Neural cell (in vitro differentiated cells): ENCODE measurements at regions not wholly inside any gene's neighbourhood (a gene's known extent, or its start where the extent isn't known, plus 50 kb on each side); places are given as distances from the start of the nearest gene placed in this dataset.

ENCODE experiments used
- H2AFZ ChIP-seq: fragments of 200-600, 300-800 bp; sonication (generic), shearing (Covaris generic); 2 replicates; pipeline ENCODE4 v1.6.0; 2014; ENCODE audit warnings: low read depth, mild to moderate bottlenecking, antibody characterized with exemption, low read length, moderate library complexity
- H3F3A ChIP-seq: fragments of 200-600 bp; shearing (Covaris generic); 2 replicates; pipeline ENCODE4 v1.6.1; 2016; ENCODE audit warnings: mild to moderate bottlenecking, moderate library complexity, mixed read lengths, antibody characterized with exemption, low read length; ENCODE audit not compliant: insufficient read depth, poor library complexity, severe bottlenecking
- H3K27ac ChIP-seq: fragments of 200-600, 300-800 bp; sonication (generic), shearing (Covaris generic); 2 replicates; pipeline ENCODE4 v1.5.1; 2014; ENCODE audit warnings: mild to moderate bottlenecking, low read length, moderate library complexity
- H3K27me3 ChIP-seq: fragments of 300-800, 200-600 bp; sonication (generic), shearing (Covaris generic); 2 replicates; pipeline ENCODE4 v1.6.0; 2014; ENCODE audit warnings: mild to moderate bottlenecking, low read depth, low read length, moderate library complexity; ENCODE audit not compliant: insufficient read depth
- H3K36me3 ChIP-seq: fragments of 300-800, 200-600 bp; sonication (generic), shearing (Covaris generic); 2 replicates; pipeline ENCODE4 v1.5.1; 2014; ENCODE audit warnings: mild to moderate bottlenecking, antibody characterized with exemption, low read length, moderate library complexity; ENCODE audit not compliant: insufficient read depth
- H3K4me2 ChIP-seq: fragments of 300-800, 200-600 bp; sonication (generic), shearing (Covaris generic); 2 replicates; pipeline ENCODE4 v1.6.0; 2014; ENCODE audit warnings: mild to moderate bottlenecking, low read length
- H3K4me3 ChIP-seq: fragments of 300-800, 200-600 bp; sonication (generic), shearing (Covaris generic); 2 replicates; pipeline ENCODE4 v1.5.1; 2014; ENCODE audit warnings: mild to moderate bottlenecking, low read length, moderate library complexity
- H3K79me2 ChIP-seq: fragments of 200-600 bp; shearing (Covaris generic); replicated peaks from 2 replicates; pipeline ENCODE4 v1.6.0; 2014; ENCODE audit warnings: mild to moderate bottlenecking, low read length, moderate library complexity; ENCODE audit not compliant: insufficient read depth
- H3K9ac ChIP-seq: fragments of 300-800, 200-600 bp; sonication (generic), shearing (Covaris generic); 2 replicates; pipeline ENCODE4 v1.6.1; 2016; ENCODE audit warnings: mild to moderate bottlenecking, low read length, mixed read lengths
- H3K9me2 ChIP-seq: fragments of 200-600 bp; shearing (Covaris generic); 2 replicates; pipeline ENCODE4 v1.6.1; 2016; ENCODE audit warnings: mild to moderate bottlenecking, low read length, mixed read lengths; ENCODE audit not compliant: insufficient read depth
- H3K9me3 ChIP-seq: fragments of 200-600, 300-800 bp; sonication (generic), shearing (Covaris generic); 2 replicates; pipeline ENCODE4 v1.6.1; 2016; ENCODE audit warnings: mild to moderate bottlenecking, mixed run types, low read length, moderate library complexity, mixed read lengths
- H4K20me1 ChIP-seq: fragments of 200-600 bp; shearing (Covaris generic); 2 replicates; pipeline ENCODE4 v1.6.1; 2016; ENCODE audit warnings: mild to moderate bottlenecking, mixed run types; ENCODE audit not compliant: insufficient read depth
- EP300 ChIP-seq: fragments of 450-650 bp; conservative IDR thresholded peaks from 2 replicates; pipeline ENCODE4 v1.6.1; 2014; ENCODE audit warnings: antibody characterized with exemption, mild to moderate bottlenecking, moderate library complexity; ENCODE audit not compliant: poor library complexity, severe bottlenecking
- EZH2 ChIP-seq: fragments of 200-600, 300-800 bp; shearing (Covaris generic), sonication (generic); IDR thresholded peaks from 2 replicates; pipeline ENCODE4 v1.6.1; 2014; ENCODE audit warnings: antibody characterized with exemption, low read length, borderline replicate concordance, mild to moderate bottlenecking; ENCODE audit not compliant: insufficient read depth, poor library complexity, severe bottlenecking
- MXI1 ChIP-seq: fragments of 450-650 bp; conservative IDR thresholded peaks from 2 replicates; pipeline ENCODE4 v1.6.1; 2014; ENCODE audit warnings: antibody characterized with exemption, mild to moderate bottlenecking; ENCODE audit not compliant: poor library complexity, severe bottlenecking
- POLR2AphosphoS5 ChIP-seq: IDR thresholded peaks from 2 replicates; pipeline ENCODE4 v1.6.1; 2012
- RAD21 ChIP-seq: fragments of 450-650 bp; conservative IDR thresholded peaks from 2 replicates; pipeline ENCODE4 v1.6.1; 2014; ENCODE audit warnings: antibody characterized with exemption, mild to moderate bottlenecking, moderate library complexity
- SMC3 ChIP-seq: fragments of 450-650 bp; conservative IDR thresholded peaks from 2 replicates; pipeline ENCODE4 v1.6.1; 2014; ENCODE audit warnings: antibody characterized with exemption, mild to moderate bottlenecking, moderate library complexity; ENCODE audit not compliant: poor library complexity
- TAF1 ChIP-seq: IDR thresholded peaks from 2 replicates; pipeline ENCODE4 v1.6.1; 2012; ENCODE audit warnings: low read depth
- TF ChIP-seq, protein P1 (sequence below): fragments of 450-650 bp; IDR thresholded peaks from 2 replicates; pipeline ENCODE4 v1.5.1; 2014; ENCODE audit warnings: antibody characterized with exemption, mild to moderate bottlenecking, moderate library complexity; ENCODE audit not compliant: poor library complexity, severe bottlenecking
- TF ChIP-seq, protein P2 (sequence below): IDR thresholded peaks from 2 replicates; pipeline ENCODE4 v1.6.1; 2012; ENCODE audit warnings: borderline replicate concordance

DNA sequence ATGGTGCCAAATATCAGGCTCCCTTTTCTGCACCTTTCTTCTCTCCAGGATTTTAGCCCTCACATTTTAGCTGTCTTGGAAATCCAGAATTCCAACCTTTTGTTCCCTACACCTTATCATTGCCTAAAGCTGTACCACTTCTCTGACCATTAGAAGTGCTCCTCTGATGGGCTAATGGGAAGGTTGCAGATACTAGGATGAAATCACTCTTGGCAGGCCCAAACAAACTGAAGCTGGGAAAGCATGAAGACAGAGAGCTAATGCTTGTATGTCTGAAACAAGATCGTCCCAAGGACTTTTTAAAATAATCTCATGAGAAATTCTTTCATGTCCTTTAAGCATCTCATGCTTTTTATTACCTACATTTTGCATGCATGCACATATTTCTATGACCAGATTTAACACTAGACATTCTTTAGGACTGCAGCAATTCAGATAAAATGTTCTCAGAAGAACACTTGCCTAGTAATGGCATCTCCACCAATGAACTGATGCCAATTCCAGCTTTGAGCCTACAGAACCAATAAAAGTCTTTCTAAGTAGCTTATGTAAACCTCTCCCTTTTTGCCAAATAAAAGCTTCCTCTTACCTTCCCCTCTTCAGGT, 98.4 kb upstream of the OSR1 start:
- Histone ChIP-seq H4K20me1 (no peaks in the 10 kb centered on the region), H3K27ac (no peak overlapping the region), H2AFZ (no peak overlapping the region), H3K36me3 (no peaks in the 10 kb centered on the region), H3K79me2 (no peaks in the 10 kb centered on the region), H3K9me3 (no peaks in the 10 kb centered on the region), H3K9ac (no peak overlapping the region), H3K9me2 (no peaks in the 10 kb centered on the region), H3K4me3 (no peak overlapping the region), H3F3A (no peaks in the 10 kb centered on the region), H3K4me2 (no peak overlapping the region), H3K27me3 (no peaks in the 10 kb centered on the region)
- TF ChIP-seq EZH2 (no peak), SMC3 (no peak), RAD21 (no peak), EP300 (no peak), MXI1 (no peak), POLR2AphosphoS5 (no peak), TAF1 (no peak)
- TF ChIP-seq, protein P1, sequence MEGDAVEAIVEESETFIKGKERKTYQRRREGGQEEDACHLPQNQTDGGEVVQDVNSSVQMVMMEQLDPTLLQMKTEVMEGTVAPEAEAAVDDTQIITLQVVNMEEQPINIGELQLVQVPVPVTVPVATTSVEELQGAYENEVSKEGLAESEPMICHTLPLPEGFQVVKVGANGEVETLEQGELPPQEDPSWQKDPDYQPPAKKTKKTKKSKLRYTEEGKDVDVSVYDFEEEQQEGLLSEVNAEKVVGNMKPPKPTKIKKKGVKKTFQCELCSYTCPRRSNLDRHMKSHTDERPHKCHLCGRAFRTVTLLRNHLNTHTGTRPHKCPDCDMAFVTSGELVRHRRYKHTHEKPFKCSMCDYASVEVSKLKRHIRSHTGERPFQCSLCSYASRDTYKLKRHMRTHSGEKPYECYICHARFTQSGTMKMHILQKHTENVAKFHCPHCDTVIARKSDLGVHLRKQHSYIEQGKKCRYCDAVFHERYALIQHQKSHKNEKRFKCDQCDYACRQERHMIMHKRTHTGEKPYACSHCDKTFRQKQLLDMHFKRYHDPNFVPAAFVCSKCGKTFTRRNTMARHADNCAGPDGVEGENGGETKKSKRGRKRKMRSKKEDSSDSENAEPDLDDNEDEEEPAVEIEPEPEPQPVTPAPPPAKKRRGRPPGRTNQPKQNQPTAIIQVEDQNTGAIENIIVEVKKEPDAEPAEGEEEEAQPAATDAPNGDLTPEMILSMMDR: no peak
- TF ChIP-seq, protein P2, sequence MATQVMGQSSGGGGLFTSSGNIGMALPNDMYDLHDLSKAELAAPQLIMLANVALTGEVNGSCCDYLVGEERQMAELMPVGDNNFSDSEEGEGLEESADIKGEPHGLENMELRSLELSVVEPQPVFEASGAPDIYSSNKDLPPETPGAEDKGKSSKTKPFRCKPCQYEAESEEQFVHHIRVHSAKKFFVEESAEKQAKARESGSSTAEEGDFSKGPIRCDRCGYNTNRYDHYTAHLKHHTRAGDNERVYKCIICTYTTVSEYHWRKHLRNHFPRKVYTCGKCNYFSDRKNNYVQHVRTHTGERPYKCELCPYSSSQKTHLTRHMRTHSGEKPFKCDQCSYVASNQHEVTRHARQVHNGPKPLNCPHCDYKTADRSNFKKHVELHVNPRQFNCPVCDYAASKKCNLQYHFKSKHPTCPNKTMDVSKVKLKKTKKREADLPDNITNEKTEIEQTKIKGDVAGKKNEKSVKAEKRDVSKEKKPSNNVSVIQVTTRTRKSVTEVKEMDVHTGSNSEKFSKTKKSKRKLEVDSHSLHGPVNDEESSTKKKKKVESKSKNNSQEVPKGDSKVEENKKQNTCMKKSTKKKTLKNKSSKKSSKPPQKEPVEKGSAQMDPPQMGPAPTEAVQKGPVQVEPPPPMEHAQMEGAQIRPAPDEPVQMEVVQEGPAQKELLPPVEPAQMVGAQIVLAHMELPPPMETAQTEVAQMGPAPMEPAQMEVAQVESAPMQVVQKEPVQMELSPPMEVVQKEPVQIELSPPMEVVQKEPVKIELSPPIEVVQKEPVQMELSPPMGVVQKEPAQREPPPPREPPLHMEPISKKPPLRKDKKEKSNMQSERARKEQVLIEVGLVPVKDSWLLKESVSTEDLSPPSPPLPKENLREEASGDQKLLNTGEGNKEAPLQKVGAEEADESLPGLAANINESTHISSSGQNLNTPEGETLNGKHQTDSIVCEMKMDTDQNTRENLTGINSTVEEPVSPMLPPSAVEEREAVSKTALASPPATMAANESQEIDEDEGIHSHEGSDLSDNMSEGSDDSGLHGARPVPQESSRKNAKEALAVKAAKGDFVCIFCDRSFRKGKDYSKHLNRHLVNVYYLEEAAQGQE: no peak

DNA sequence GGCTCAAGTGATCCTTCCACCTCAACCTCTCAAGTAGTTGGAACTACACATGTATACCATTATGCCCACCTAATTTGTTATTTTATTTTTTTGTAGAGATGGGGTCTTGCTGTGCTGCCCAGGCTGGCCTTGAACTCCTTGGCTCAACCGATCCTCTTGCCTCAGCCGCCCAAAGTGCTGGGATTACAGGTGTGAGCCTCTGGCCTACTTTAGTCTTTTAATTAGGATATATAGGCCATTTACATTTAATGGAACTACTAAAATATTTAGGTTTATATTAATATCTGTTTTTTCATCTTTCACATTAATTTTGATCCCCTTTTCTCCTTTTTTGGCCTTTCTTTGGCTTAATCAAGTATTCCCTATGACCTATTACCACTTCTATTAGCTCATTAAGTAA, 95.7 kb upstream of the OSR1 start:
- Histone ChIP-seq H2AFZ (no peak overlapping the region), H3K9ac (no peak overlapping the region), H3K9me3 (no peaks in the 10 kb centered on the region), H3K4me3 (no peak overlapping the region), H3K27ac (no peak overlapping the region), H3K36me3 (no peaks in the 10 kb centered on the region), H3K4me2 (no peak overlapping the region), H3K27me3 (no peaks in the 10 kb centered on the region), H3K79me2 (no peaks in the 10 kb centered on the region), H4K20me1 (no peaks in the 10 kb centered on the region), H3F3A (no peaks in the 10 kb centered on the region), H3K9me2 (no peaks in the 10 kb centered on the region)
- no peak for TF ChIP-seq EP300
- TF ChIP-seq, protein P2: no peak
- no peak for TF ChIP-seq RAD21
- no peak for TF ChIP-seq SMC3
- no peak for TF ChIP-seq MXI1
- no peak for TF ChIP-seq POLR2AphosphoS5
- TF ChIP-seq TAF1: no peak
- no peak for TF ChIP-seq EZH2
